Tibial nerve (tissue), 4 donors: ENCODE measurements at regions not wholly inside any gene's neighbourhood (a gene's known extent, or its start where the extent isn't known, plus 50 kb on each side); places are given as distances from the start of the nearest gene placed in this dataset.

Experiments
- DNase-seq, 2 donors: peaks; one replicate each; pipeline ENCODE4 v3.0.0-alpha.2; 2019; ENCODE audit warnings: low spot score in 2 of 2
- H3K27ac ChIP-seq, 4 donors: fragments of 200-600 bp; sonication (generic) in 3 of 4; one replicate each; pipeline ENCODE4 v1.5.1; 2017 to 2019; ENCODE audit warnings: mild to moderate bottlenecking in 1 of 4
- H3K27me3 ChIP-seq, 2 donors: fragments of 200-600 bp; sonication (generic) in 1 of 2; one replicate each; pipeline versions ENCODE4 v1.5.1 to v1.6.0; 2017 to 2019
- H3K36me3 ChIP-seq, 3 donors: fragments of 200-600 bp; sonication (generic); one replicate each; pipeline ENCODE4 v1.5.1; 2018 to 2019
- H3K4me1 ChIP-seq, 4 donors: fragments of 200-600 bp; sonication (generic) in 3 of 4; one replicate each; pipeline ENCODE4 v1.5.1; 2017 to 2019
- H3K4me3 ChIP-seq, 4 donors: fragments of 200-600 bp; sonication (generic) in 3 of 4; one replicate each; pipeline ENCODE4 v1.5.1; 2017 to 2019; ENCODE audit warnings: mild to moderate bottlenecking in 1 of 4, moderate library complexity in 1 of 4
- H3K9me3 ChIP-seq, 4 donors: fragments of 200-600 bp; sonication (generic) in 3 of 4; one replicate each; pipeline ENCODE4 v1.5.1; 2017 to 2019
- EP300 ChIP-seq, 2 donors: sonication (generic); formaldehyde crosslinking; IDR thresholded peaks; one replicate each; pipeline ENCODE4 v1.6.1; 2017; ENCODE audit warnings: antibody characterized with exemption in 2 of 2, mild to moderate bottlenecking in 1 of 2
- POLR2A ChIP-seq, 2 donors: fragments of 450-650 bp; IDR thresholded peaks; one replicate each; pipeline ENCODE4 v1.6.1; 2017; ENCODE audit warnings: antibody characterized with exemption in 2 of 2, mild to moderate bottlenecking in 2 of 2, moderate library complexity in 2 of 2
- WGBS, 2 donors: methylation state at CpG; one replicate each; pipeline ENCODE4 v1.1.5; 2018; 5-methylcytosine and 5-hydroxymethylcytosine counted together
- TF ChIP-seq, protein P1 (sequence below), 5 experiments: fragments of 200-600 bp in 3 of 5; fragments of 450-650 bp in 2 of 5; sonication (generic) in 3 of 5; IDR thresholded peaks; one replicate each; pipeline ENCODE4 v1.5.1; 2016 to 2019; ENCODE audit warnings: antibody characterized with exemption in 5 of 5, mild to moderate bottlenecking in 3 of 5, moderate library complexity in 2 of 5

- 75 to 81% methylated on average over 5 of the region's 5 CpGs for WGBS, 2 donors
- DNase-seq, result no peak
- Histone ChIP-seq H3K27me3 (no peaks in the 10 kb centered on the region), H3K4me1 (no peaks in the 10 kb centered on the region), H3K27ac (no peak overlapping the region), H3K9me3 (peaks cover 0 to 17% (median 1%) of the 10 kb centered on the region in 4 donors), H3K4me3 (no peak overlapping the region), H3K36me3 (no peaks in the 10 kb centered on the region)
- TF ChIP-seq EP300 (IDR thresholded peaks at IDR 0.05) (no peak), POLR2A (IDR thresholded peaks at IDR 0.05) (no peak)
- TF ChIP-seq, protein P1, sequence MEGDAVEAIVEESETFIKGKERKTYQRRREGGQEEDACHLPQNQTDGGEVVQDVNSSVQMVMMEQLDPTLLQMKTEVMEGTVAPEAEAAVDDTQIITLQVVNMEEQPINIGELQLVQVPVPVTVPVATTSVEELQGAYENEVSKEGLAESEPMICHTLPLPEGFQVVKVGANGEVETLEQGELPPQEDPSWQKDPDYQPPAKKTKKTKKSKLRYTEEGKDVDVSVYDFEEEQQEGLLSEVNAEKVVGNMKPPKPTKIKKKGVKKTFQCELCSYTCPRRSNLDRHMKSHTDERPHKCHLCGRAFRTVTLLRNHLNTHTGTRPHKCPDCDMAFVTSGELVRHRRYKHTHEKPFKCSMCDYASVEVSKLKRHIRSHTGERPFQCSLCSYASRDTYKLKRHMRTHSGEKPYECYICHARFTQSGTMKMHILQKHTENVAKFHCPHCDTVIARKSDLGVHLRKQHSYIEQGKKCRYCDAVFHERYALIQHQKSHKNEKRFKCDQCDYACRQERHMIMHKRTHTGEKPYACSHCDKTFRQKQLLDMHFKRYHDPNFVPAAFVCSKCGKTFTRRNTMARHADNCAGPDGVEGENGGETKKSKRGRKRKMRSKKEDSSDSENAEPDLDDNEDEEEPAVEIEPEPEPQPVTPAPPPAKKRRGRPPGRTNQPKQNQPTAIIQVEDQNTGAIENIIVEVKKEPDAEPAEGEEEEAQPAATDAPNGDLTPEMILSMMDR (IDR thresholded peaks at IDR 0.05), result no peak
Measured at GRCh38 chr5:175305251-175305650, 138.7 kb downstream of the DRD1 start.

- Histone ChIP-seq H3K4me3 (no peak overlapping the region), H3K36me3 (no peaks in the 10 kb centered on the region), H3K27ac (no peak overlapping the region), H3K4me1 (no peaks in the 10 kb centered on the region), H3K27me3 (no peaks in the 10 kb centered on the region), H3K9me3 (peaks cover 0 to 22% (median 0%) of the 10 kb centered on the region in 4 donors)
- 68 to 79% methylated on average over 4 of the region's 4 CpGs for WGBS, 2 donors
- no peak for TF ChIP-seq POLR2A (IDR thresholded peaks at IDR 0.05)
- TF ChIP-seq, protein P1 (IDR thresholded peaks at IDR 0.05), result no peak
- no peak for TF ChIP-seq EP300 (IDR thresholded peaks at IDR 0.05)
- DNase-seq, result no peak
Measured at GRCh38 chr5:175290379-175290778, 153.6 kb downstream of the DRD1 start.

- Histone ChIP-seq H3K27me3 (no peaks in the 10 kb centered on the region), H3K4me1 (no peaks in the 10 kb centered on the region), H3K9me3 (peaks cover 0 to 1% (median 0%) of the 10 kb centered on the region in 4 donors), H3K27ac (no peak overlapping the region), H3K4me3 (no peak overlapping the region), H3K36me3 (no peaks in the 10 kb centered on the region)
- TF ChIP-seq POLR2A (IDR thresholded peaks at IDR 0.05), result no peak
- TF ChIP-seq, protein P1 (IDR thresholded peaks at IDR 0.05), result no peak
- TF ChIP-seq EP300 (IDR thresholded peaks at IDR 0.05), result no peak
- DNase-seq, result no peak
- WGBS, 2 donors, result 63 to 65% methylated on average over 9 of the region's 9 CpGs
Measured at GRCh38 chr5:175288048-175288621, 155.8 kb downstream of the DRD1 start.

GRCh38 chr5:175286981-175287380 is 157.0 kb downstream of the DRD1 start:
- DNase-seq, result no peak
- 92 to 94% methylated on average over 8 of the region's 8 CpGs for WGBS, 2 donors
- Histone ChIP-seq H3K4me1 (no peaks in the 10 kb centered on the region), H3K4me3 (no peak overlapping the region), H3K9me3 (no peaks in the 10 kb centered on the region), H3K36me3 (no peaks in the 10 kb centered on the region), H3K27me3 (no peaks in the 10 kb centered on the region), H3K27ac (no peak overlapping the region)
- TF ChIP-seq, protein P1 (IDR thresholded peaks at IDR 0.05), result no peak
- TF ChIP-seq POLR2A (IDR thresholded peaks at IDR 0.05) (no peak), EP300 (IDR thresholded peaks at IDR 0.05) (no peak)

GRCh38 chr5:175285261-175285660 is 158.7 kb downstream of the DRD1 start:
- TF ChIP-seq EP300 (IDR thresholded peaks at IDR 0.05) (no peak), POLR2A (IDR thresholded peaks at IDR 0.05) (no peak)
- TF ChIP-seq, protein P1 (IDR thresholded peaks at IDR 0.05), result no peak
- H3K36me3 ChIP-seq, result no peaks in the 10 kb centered on the region
- H3K4me3 ChIP-seq, result no peak overlapping the region
- no peaks in the 10 kb centered on the region for H3K4me1 ChIP-seq
- H3K27ac ChIP-seq, result no peak overlapping the region
- no peak for DNase-seq
- no peaks in the 10 kb centered on the region for H3K27me3 ChIP-seq
- no peaks in the 10 kb centered on the region for H3K9me3 ChIP-seq
